ENCODE measurements at regions not wholly inside any gene's neighbourhood (a gene's known extent, or its start where the extent isn't known, plus 50 kb on each side); places are given as distances from the start of the nearest gene placed in this dataset.

- TF ChIP-seq SUZ12 (IDR thresholded peaks at IDR 0.05; ENCODE audit: extremely low read depth, insufficient read depth, insufficient read length), result no peak
- TF ChIP-seq YY1 (IDR thresholded peaks at IDR 0.05; ENCODE audit: insufficient read depth, insufficient read length), result no peak
- no peak for TF ChIP-seq ZNF274 (IDR thresholded peaks at IDR 0.05; ENCODE audit: low read depth, low read length)
Measured at GRCh38 chr3:127113571-127113891, 79.4 kb upstream of the PRR23E start.

Data from NT2/D1 (cell line).